OCI-LY7 (cell line): ENCODE measurements at regions not wholly inside any gene's neighbourhood (a gene's known extent, or its start where the extent isn't known, plus 50 kb on each side); places are given as distances from the start of the nearest gene placed in this dataset.
"Not testable (repeated sequence)": the region's sequence is repeated elsewhere in the genome, so short reads cannot be mapped to it uniquely, and the experiment has no call there.

ENCODE experiments used
- BruUV-seq: library from RNA; stranded (reverse); fragments of 400-500 nt; replicated peaks from 2 replicates; lab custom pipeline; 2021; lab: Mats Ljungman, UMichigan
- CTCF ChIA-PET: fragments of 300-600 bp; sonication (Branson Sonifier 250); formaldehyde crosslinking; loops from one replicate; lab custom pipeline; 2022; ENCODE audit warnings: antibody characterized with exemption; ENCODE audit not compliant: unreplicated experiment; lab: Charles Lee
- POLR2A ChIA-PET: fragments of 300-600 bp; sonication (Branson Sonifier 250); formaldehyde crosslinking; loops from one replicate; lab custom pipeline; 2022; ENCODE audit warnings: antibody characterized with exemption; lab: Charles Lee
- DNase-seq: peaks from one replicate; pipeline ENCODE4 v3.0.0-alpha.2; 2015; ENCODE audit warnings: low spot score
- H2AFZ ChIP-seq: fragments of 200-600 bp; sonication (generic), shearing (Covaris generic); 2 replicates; pipeline ENCODE4 v1.6.1; 2014; ENCODE audit warnings: mild to moderate bottlenecking, antibody characterized with exemption, low read length, moderate library complexity
- H3K27ac ChIP-seq: fragments of 200-600 bp; sonication (generic); 2 replicates; pipeline ENCODE4 v1.5.1; 2014; ENCODE audit warnings: mixed run types, low read depth, mild to moderate bottlenecking, moderate library complexity, low read length, inconsistent platforms; ENCODE audit not compliant: poor library complexity, severe bottlenecking
- H3K36me3 ChIP-seq: fragments of 200-600 bp; sonication (generic); 2 replicates; pipeline ENCODE4 v1.6.1; 2014; ENCODE audit warnings: mild to moderate bottlenecking, antibody characterized with exemption, low read length, moderate library complexity, mixed read lengths; ENCODE audit not compliant: insufficient read depth
- H3K4me1 ChIP-seq: fragments of 200-600 bp; sonication (generic); 2 replicates; pipeline ENCODE4 v1.5.1; 2014; ENCODE audit warnings: mild to moderate bottlenecking, low read length; ENCODE audit not compliant: insufficient read depth, poor library complexity, severe bottlenecking
- H3K4me2 ChIP-seq: fragments of 200-600 bp; sonication (generic); 2 replicates; pipeline ENCODE4 v1.6.1; 2014; ENCODE audit warnings: mild to moderate bottlenecking, low read length
- H3K4me3 ChIP-seq: fragments of 200-600 bp; sonication (generic); 2 replicates; pipeline ENCODE4 v1.5.1; 2014; ENCODE audit warnings: mild to moderate bottlenecking, low read depth, low read length; ENCODE audit not compliant: poor library complexity, severe bottlenecking
- H3K79me2 ChIP-seq: fragments of 200-600 bp; sonication (generic); 2 replicates; pipeline ENCODE4 v1.6.1; 2016; ENCODE audit warnings: low read depth, mild to moderate bottlenecking, low read length, moderate library complexity, mixed read lengths; ENCODE audit not compliant: insufficient read depth
- H3K9me2 ChIP-seq: fragments of 200-600 bp; sonication (generic); 2 replicates; pipeline ENCODE4 v1.6.1; 2016; ENCODE audit warnings: mild to moderate bottlenecking, low read length, mixed read lengths; ENCODE audit not compliant: insufficient read depth
- H3K9me3 ChIP-seq: fragments of 200-600 bp; sonication (generic); 2 replicates; pipeline ENCODE4 v1.6.1; 2014; ENCODE audit warnings: mild to moderate bottlenecking, mixed run types, low read length, mixed read lengths
- H4K20me1 ChIP-seq: fragments of 200-600 bp; sonication (generic); 2 replicates; pipeline ENCODE4 v1.6.1; 2014; ENCODE audit warnings: mild to moderate bottlenecking, antibody characterized with exemption, low read length, moderate library complexity, mixed read lengths; ENCODE audit not compliant: insufficient read depth
- CTCF ChIP-seq: fragments of 200-600 bp; sonication (generic); conservative IDR thresholded peaks from 2 replicates; pipeline ENCODE4 v1.5.1; 2014; ENCODE audit warnings: mild to moderate bottlenecking, antibody characterized with exemption, low read length, moderate library complexity, mixed read lengths
- EZH2phosphoT487 ChIP-seq: fragments of 200-600 bp; sonication (generic); IDR thresholded peaks from 2 replicates; pipeline ENCODE4 v1.6.1; 2018; ENCODE audit warnings: low read depth, borderline replicate concordance, mild to moderate bottlenecking, mixed run types, antibody characterized with exemption, low read length, moderate library complexity, mixed read lengths
- intact Hi-C: fragments of 100-400 bp; cut with micrococcal nuclease; formaldehyde crosslinking; loops from one replicate; pipeline ENCODE4 v1.10.0; 2022; ENCODE audit not compliant: unreplicated experiment

GRCh38 chr6:169118346-169118830 lies 135.3 kb downstream of the THBS2 start:
- intact Hi-C loops = no loop called here
- Histone ChIP-seq H3K4me1 (no peaks in the 10 kb centered on the region), H3K79me2 (no peaks in the 10 kb centered on the region), H3K36me3 (no peaks in the 10 kb centered on the region), H3K27ac (no peak overlapping the region), H3K9me2 (no peaks in the 10 kb centered on the region), H3K4me2 (no peak overlapping the region), H3K4me3 (no peak overlapping the region), H3K9me3 (no peaks in the 10 kb centered on the region), H4K20me1 (no peaks in the 10 kb centered on the region), H2AFZ (no peak overlapping the region)
- no peak for DNase-seq
- TF ChIP-seq CTCF (no peak), EZH2phosphoT487 (no peak)
- BruUV-seq = no TSS peak
- CTCF ChIA-PET = no interaction called here
- POLR2A ChIA-PET = no interaction called here

GRCh38 chr6:169117663-169118062 lies 136.0 kb downstream of the THBS2 start:
- Histone ChIP-seq H3K4me3 (no peak overlapping the region), H3K4me1 (no peaks in the 10 kb centered on the region), H3K27ac (no peak overlapping the region), H2AFZ (no peak overlapping the region), H3K4me2 (no peak overlapping the region), H4K20me1 (no peaks in the 10 kb centered on the region), H3K9me2 (no peaks in the 10 kb centered on the region), H3K79me2 (no peaks in the 10 kb centered on the region), H3K9me3 (no peaks in the 10 kb centered on the region), H3K36me3 (no peaks in the 10 kb centered on the region)
- no TSS peak for BruUV-seq
- intact Hi-C loops = no loop called here
- no peak for TF ChIP-seq EZH2phosphoT487
- no peak for TF ChIP-seq CTCF
- CTCF ChIA-PET = no interaction called here
- POLR2A ChIA-PET = no interaction called here
- no peak for DNase-seq

- no peak for DNase-seq
- H3K4me2 ChIP-seq = no peak overlapping the region
- no TSS peak for BruUV-seq
- H3K36me3 ChIP-seq = no peaks in the 10 kb centered on the region
- H3K27ac ChIP-seq = no peak overlapping the region
- H4K20me1 ChIP-seq = no peaks in the 10 kb centered on the region
- CTCF ChIA-PET = no interaction called here
- no peak for TF ChIP-seq CTCF
- no peak for TF ChIP-seq EZH2phosphoT487
- H3K79me2 ChIP-seq = no peaks in the 10 kb centered on the region
- no peak overlapping the region for H3K4me3 ChIP-seq
- intact Hi-C loops = no loop called here
- POLR2A ChIA-PET = interaction anchor here (0.6 kb wide), 1 partner anchor 227 kb away, joined by 3 read pairs; no protein-coding TSS in a partner anchor
- no peak overlapping the region for H2AFZ ChIP-seq
- no peaks in the 10 kb centered on the region for H3K9me3 ChIP-seq
- H3K4me1 ChIP-seq = no peaks in the 10 kb centered on the region
- H3K9me2 ChIP-seq = no peaks in the 10 kb centered on the region
Observed at GRCh38 chr6:169115632-169116031, 138.0 kb downstream of the THBS2 start.

GRCh38 chr6:169114632-169115031 lies 139.0 kb downstream of the THBS2 start:
- DNase-seq, intact Hi-C loops, CTCF ChIA-PET, H3K9me3 ChIP-seq, H3K27ac ChIP-seq, BruUV-seq, H3K9me2 ChIP-seq, H4K20me1 ChIP-seq, H3K36me3 ChIP-seq, H3K4me1 ChIP-seq, H2AFZ ChIP-seq, H3K4me3 ChIP-seq, H3K4me2 ChIP-seq, H3K79me2 ChIP-seq: not testable (repeated sequence)
- POLR2A ChIA-PET = interaction anchor here (1.1 kb wide), 1 partner anchor 58 kb away, joined by 3 read pairs; no protein-coding TSS in a partner anchor
